IMR-90 (cell line): ENCODE measurements at regions not wholly inside any gene's neighbourhood (a gene's known extent, or its start where the extent isn't known, plus 50 kb on each side); places are given as distances from the start of the nearest gene placed in this dataset.

Source experiments
- ATAC-seq: fragments of 200-7000 bp; cut with Tn5 transposase; 2 replicates; pipeline ENCODE4 v1.9.1; 2020; ENCODE audit warnings: low read depth, mild to moderate bottlenecking, moderate library complexity
- BruUV-seq: library from RNA; stranded (reverse); fragments of 400-500 nt; replicated peaks from 2 replicates; lab custom pipeline; 2021; lab: Mats Ljungman, UMichigan
- CTCF ChIA-PET: fragments of 300-600 bp; formaldehyde crosslinking; extraction: SDS; loops from one replicate; lab custom pipeline; 2021; ENCODE audit warnings: antibody characterized with exemption; lab: Yijun Ruan, JAX
- POLR2A ChIA-PET: fragments of 300-600 bp; sonication (Branson Sonifier 250); formaldehyde crosslinking; loops from one replicate; lab custom pipeline; 2022; ENCODE audit warnings: antibody characterized with exemption; ENCODE audit not compliant: unreplicated experiment; lab: Charles Lee
- DNase-seq: peaks from one replicate; pipeline ENCODE4 v3.0.0; 2013
- H2AFZ ChIP-seq: replicated peaks from 2 replicates; pipeline ENCODE3; 2013; ENCODE audit warnings: low read length, mild to moderate bottlenecking; ENCODE audit not compliant: poor library complexity
- H2AK5ac ChIP-seq: 2 replicates; pipeline ENCODE4 v1.6.1; 2013; ENCODE audit warnings: low read depth, low read length, inconsistent platforms
- H2AK9ac ChIP-seq: replicated peaks from 2 replicates; pipeline ENCODE3; 2013; ENCODE audit warnings: mild to moderate bottlenecking, low read depth, low read length, moderate library complexity; ENCODE audit not compliant: poor library complexity
- H2BK120ac ChIP-seq: 2 replicates; pipeline ENCODE4 v1.6.1; 2013; ENCODE audit warnings: low read depth, low read length, inconsistent platforms
- H2BK15ac ChIP-seq: 3 replicates; pipeline ENCODE4 v1.6.1; 2013; ENCODE audit warnings: low read depth, low read length, inconsistent platforms
- H2BK20ac ChIP-seq: 2 replicates; pipeline ENCODE4 v1.6.1; 2013; ENCODE audit warnings: low read depth, mild to moderate bottlenecking, inconsistent platforms, low read length, moderate library complexity
- H2BK5ac ChIP-seq: 2 replicates; pipeline ENCODE4 v1.6.1; 2013; ENCODE audit warnings: mild to moderate bottlenecking, low read depth, low read length, inconsistent platforms; ENCODE audit not compliant: poor library complexity, severe bottlenecking
- H3K14ac ChIP-seq: replicated peaks from 2 replicates; pipeline ENCODE4 v1.6.1; 2013; ENCODE audit warnings: low read depth, low read length, inconsistent platforms
- H3K18ac ChIP-seq: 2 replicates; pipeline ENCODE4 v1.6.1; 2013; ENCODE audit warnings: low read depth, low read length, control low read depth
- H3K23ac ChIP-seq: 2 replicates; pipeline ENCODE4 v1.6.1; 2013; ENCODE audit warnings: low read depth, low read length, inconsistent platforms
- H3K27ac ChIP-seq: 2 replicates; pipeline ENCODE4 v1.5.1; 2013; ENCODE audit warnings: mild to moderate bottlenecking, control low read depth, low read length; ENCODE audit not compliant: insufficient read depth
- H3K27me3 ChIP-seq: 2 replicates; pipeline ENCODE4 v1.6.1; 2013; ENCODE audit warnings: low read length; ENCODE audit not compliant: control insufficient read depth, insufficient read depth
- H3K36me3 ChIP-seq: 2 replicates; pipeline ENCODE4 v1.6.1; 2013; ENCODE audit warnings: low read length, mixed read lengths; ENCODE audit not compliant: control insufficient read depth, insufficient read depth
- H3K4ac ChIP-seq: 2 replicates; pipeline ENCODE4 v1.6.1; 2013; ENCODE audit warnings: low read depth, low read length, inconsistent platforms
- H3K4me1 ChIP-seq: 2 replicates; pipeline ENCODE4 v1.6.1; 2013; ENCODE audit warnings: low read length, mixed read lengths; ENCODE audit not compliant: control insufficient read depth, insufficient read depth
- H3K4me2 ChIP-seq: 2 replicates; pipeline ENCODE4 v1.6.1; 2013; ENCODE audit warnings: low read depth, mild to moderate bottlenecking, control low read depth, low read length, moderate library complexity
- H3K4me3 ChIP-seq: 2 replicates; pipeline ENCODE4 v1.5.1; 2013; ENCODE audit warnings: low read depth, mild to moderate bottlenecking, control low read depth, low read length, moderate library complexity; ENCODE audit not compliant: insufficient read depth
- H3K56ac ChIP-seq: 2 replicates; pipeline ENCODE4 v1.6.1; 2013; ENCODE audit warnings: low read length, inconsistent platforms; ENCODE audit not compliant: insufficient read depth; ENCODE audit errors: extremely low read depth
- H3K79me1 ChIP-seq, 2 experiments: 2 replicates each; pipeline ENCODE4 v1.6.1; 2013; ENCODE audit warnings: low read length in 2 of 2, inconsistent platforms in 1 of 2, low read depth in 1 of 2
- H3K9ac ChIP-seq: 2 replicates; pipeline ENCODE4 v1.6.1; 2013; ENCODE audit warnings: low read depth, low read length, control low read depth
- H3K9me1 ChIP-seq: 2 replicates; pipeline ENCODE4 v1.6.1; 2013; ENCODE audit warnings: low read length, inconsistent platforms; ENCODE audit not compliant: insufficient read depth
- H3K9me3 ChIP-seq: 2 replicates; pipeline ENCODE4 v1.6.1; 2013; ENCODE audit warnings: low read length; ENCODE audit not compliant: control insufficient read depth, insufficient read depth
- H4K20me1 ChIP-seq: 2 replicates; pipeline ENCODE4 v1.6.1; 2013; ENCODE audit warnings: low read length, inconsistent platforms; ENCODE audit not compliant: insufficient read depth
- H4K5ac ChIP-seq: 2 replicates; pipeline ENCODE4 v1.6.1; 2013; ENCODE audit warnings: mild to moderate bottlenecking, low read depth, low read length, control low read depth
- H4K8ac ChIP-seq, 2 experiments: 2 replicates each; pipeline ENCODE4 v1.6.1; 2013; ENCODE audit warnings: low read depth in 2 of 2, low read length in 2 of 2, control low read depth in 1 of 2, inconsistent platforms in 1 of 2
- H4K91ac ChIP-seq: 2 replicates; pipeline ENCODE4 v1.6.1; 2013; ENCODE audit warnings: low read depth, low read length, inconsistent platforms; ENCODE audit not compliant: insufficient read depth
- BHLHE40 ChIP-seq: fragments of 150-350 bp; IDR thresholded peaks from 2 replicates; pipeline ENCODE4 v1.6.1; 2016; ENCODE audit warnings: mild to moderate bottlenecking, low read depth, low read length
- CEBPB ChIP-seq: IDR thresholded peaks from 2 replicates; pipeline ENCODE4 v1.6.1; 2012; ENCODE audit warnings: low read depth, low read length, improper control_type of control experiment
- CHD1 ChIP-seq: IDR thresholded peaks from 2 replicates; pipeline ENCODE4 v1.6.1; 2012; ENCODE audit warnings: low read depth, low read length, improper control_type of control experiment
- FOS ChIP-seq: fragments of 150-350 bp; IDR thresholded peaks from 2 replicates; pipeline ENCODE4 v1.6.1; 2016; ENCODE audit warnings: low read depth, low read length
- MAFK ChIP-seq: IDR thresholded peaks from 2 replicates; pipeline ENCODE4 v1.6.1; 2012; ENCODE audit warnings: low read depth, low read length, improper control_type of control experiment
- MAZ ChIP-seq: IDR thresholded peaks from 2 replicates; pipeline ENCODE4 v1.6.1; 2012; ENCODE audit warnings: low read depth, mild to moderate bottlenecking, low read length, improper control_type of control experiment, moderate library complexity, borderline replicate concordance
- MXI1 ChIP-seq: IDR thresholded peaks from 2 replicates; pipeline ENCODE4 v1.6.1; 2012; ENCODE audit warnings: low read depth, mild to moderate bottlenecking, low read length, moderate library complexity, borderline replicate concordance
- NFE2L2 ChIP-seq: fragments of 150-350 bp; IDR thresholded peaks from 2 replicates; pipeline ENCODE4 v1.6.1; 2016; ENCODE audit warnings: low read depth, mild to moderate bottlenecking, low read length
- POLR2A ChIP-seq: IDR thresholded peaks from 2 replicates; pipeline ENCODE4 v1.6.1; 2012; ENCODE audit warnings: mild to moderate bottlenecking, low read depth, low read length
- RAD21 ChIP-seq: IDR thresholded peaks from 2 replicates; pipeline ENCODE4 v1.6.1; 2012; ENCODE audit warnings: low read length, improper control_type of control experiment
- RCOR1 ChIP-seq: IDR thresholded peaks from 2 replicates; pipeline ENCODE4 v1.6.1; 2012; ENCODE audit warnings: mild to moderate bottlenecking, low read length, improper control_type of control experiment; ENCODE audit not compliant: insufficient replicate concordance
- RFX5 ChIP-seq: IDR thresholded peaks from 2 replicates; pipeline ENCODE4 v1.8.0; 2012; ENCODE audit warnings: low read depth, mild to moderate bottlenecking, low read length, moderate library complexity
- SMC3 ChIP-seq: fragments of 150-350 bp; IDR thresholded peaks from 2 replicates; pipeline ENCODE4 v1.6.1; 2016; ENCODE audit warnings: low read depth, mild to moderate bottlenecking, antibody characterized with exemption, low read length, moderate library complexity
- WGBS, 2 experiments: methylation state at CpG; one replicate each; pipeline versions ENCODE4 v1.1.5 to v1.1.7; 2013; ENCODE audit warnings: missing lambda C conversion rate in 2 of 2; ENCODE audit not compliant: insufficient read length in 1 of 2; ENCODE audit errors: extremely low coverage in 2 of 2; 5-methylcytosine and 5-hydroxymethylcytosine counted together
- dilution Hi-C: fragments of 300-500 bp; cut with HindIII; formaldehyde crosslinking; loops from one replicate; pipeline ENCODE4 v1.14.3; 2018; ENCODE audit warnings: low sequenced_read_pairs; ENCODE audit not compliant: unreplicated experiment
- in situ Hi-C: fragments of 300-500 bp; cut with MboI; formaldehyde crosslinking; loops from 3 replicates; pipeline ENCODE4 v1.14.3; 2019; ENCODE audit warnings: low sequenced_read_pairs, inconsistent platforms, mixed read lengths
- intact Hi-C: fragments of 100-400 bp; cut with micrococcal nuclease; formaldehyde crosslinking; loops from 2 replicates; pipeline ENCODE4 v1.10.0; 2022
- TF ChIP-seq, protein P1 (sequence below): conservative IDR thresholded peaks from 2 replicates; pipeline ENCODE4 v1.5.1; 2012; ENCODE audit warnings: mild to moderate bottlenecking, low read depth, low read length, improper control_type of control experiment

DNA sequence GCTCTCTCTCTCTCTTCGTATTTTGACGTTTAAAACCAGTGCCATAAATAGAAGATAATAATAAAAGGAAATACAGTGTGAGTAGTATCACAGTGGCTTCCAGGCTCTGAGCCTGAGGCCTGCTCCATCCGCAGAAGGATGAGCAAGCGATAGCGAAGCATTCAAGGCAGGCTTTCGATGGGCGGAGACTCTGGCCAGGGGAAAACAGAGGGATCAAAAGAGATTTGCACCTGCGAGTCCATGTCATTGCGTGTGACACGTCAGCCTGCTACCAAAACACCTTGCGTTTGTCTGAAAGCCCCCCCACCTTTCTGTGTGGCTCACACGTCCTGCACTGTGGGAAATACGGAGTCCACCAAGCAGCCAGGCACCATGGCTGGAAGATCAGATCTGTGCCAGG lies 377.3 kb upstream of the SULF2 start:
- Histone ChIP-seq H3K36me3 (no peaks in the 10 kb centered on the region), H3K56ac (no peak overlapping the region), H3K18ac (no peak overlapping the region), H2BK120ac (no peak overlapping the region), H2BK5ac (no peak overlapping the region), H2AFZ (no peak overlapping the region), H3K4me3 (no peak overlapping the region), H4K8ac (no peak overlapping the region), H2AK9ac (no peak overlapping the region), H2BK15ac (no peak overlapping the region), H3K27me3 (no peaks in the 10 kb centered on the region; the same call in 1 of the 2 replicates), H4K91ac (no peak overlapping the region), H2AK5ac (no peak overlapping the region), H2BK20ac (no peak overlapping the region), H3K27ac (no peak overlapping the region), H3K4ac (no peak overlapping the region), H3K23ac (no peak overlapping the region), H4K20me1 (no peaks in the 10 kb centered on the region), H3K4me1 (no peaks in the 10 kb centered on the region), H3K4me2 (no peak overlapping the region), H3K9me3 (0 out of 2 replicates have a peak, but pooled peaks cover 4% of the 10 kb centered on the region), H3K9ac (no peak overlapping the region), H4K5ac (no peak overlapping the region), H3K14ac (no peak overlapping the region), H3K9me1 (no peaks in the 10 kb centered on the region), H3K79me1 (no peaks in the 10 kb centered on the region)
- dilution Hi-C loops = no loop called here
- no TSS peak for BruUV-seq
- ATAC-seq = no peak
- ChIA-PET POLR2A (no interaction called here), CTCF (no interaction called here)
- no peak for DNase-seq
- WGBS, 2 experiments = 71% methylated on average over 10 of the region's 13 CpGs; no CpG with 5 or more reads in 1 of the 2 experiments
- in situ Hi-C loops = no loop called here
- no peak for TF ChIP-seq RFX5
- TF ChIP-seq POLR2A = no peak
- no peak for TF ChIP-seq RAD21
- no peak for TF ChIP-seq MXI1
- TF ChIP-seq CEBPB = no peak
- no peak for TF ChIP-seq MAFK
- no peak for TF ChIP-seq SMC3
- TF ChIP-seq MAZ = no peak
- TF ChIP-seq NFE2L2 = no peak
- TF ChIP-seq CHD1 = no peak
- no peak for TF ChIP-seq BHLHE40
- TF ChIP-seq, protein P1, sequence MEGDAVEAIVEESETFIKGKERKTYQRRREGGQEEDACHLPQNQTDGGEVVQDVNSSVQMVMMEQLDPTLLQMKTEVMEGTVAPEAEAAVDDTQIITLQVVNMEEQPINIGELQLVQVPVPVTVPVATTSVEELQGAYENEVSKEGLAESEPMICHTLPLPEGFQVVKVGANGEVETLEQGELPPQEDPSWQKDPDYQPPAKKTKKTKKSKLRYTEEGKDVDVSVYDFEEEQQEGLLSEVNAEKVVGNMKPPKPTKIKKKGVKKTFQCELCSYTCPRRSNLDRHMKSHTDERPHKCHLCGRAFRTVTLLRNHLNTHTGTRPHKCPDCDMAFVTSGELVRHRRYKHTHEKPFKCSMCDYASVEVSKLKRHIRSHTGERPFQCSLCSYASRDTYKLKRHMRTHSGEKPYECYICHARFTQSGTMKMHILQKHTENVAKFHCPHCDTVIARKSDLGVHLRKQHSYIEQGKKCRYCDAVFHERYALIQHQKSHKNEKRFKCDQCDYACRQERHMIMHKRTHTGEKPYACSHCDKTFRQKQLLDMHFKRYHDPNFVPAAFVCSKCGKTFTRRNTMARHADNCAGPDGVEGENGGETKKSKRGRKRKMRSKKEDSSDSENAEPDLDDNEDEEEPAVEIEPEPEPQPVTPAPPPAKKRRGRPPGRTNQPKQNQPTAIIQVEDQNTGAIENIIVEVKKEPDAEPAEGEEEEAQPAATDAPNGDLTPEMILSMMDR = no peak
- no peak for TF ChIP-seq FOS
- TF ChIP-seq RCOR1 = no peak
- intact Hi-C loops = no loop called here
